ENCODE measurements at regions not wholly inside any gene's neighbourhood (a gene's known extent, or its start where the extent isn't known, plus 50 kb on each side); places are given as distances from the start of the nearest gene placed in this dataset.

DNA sequence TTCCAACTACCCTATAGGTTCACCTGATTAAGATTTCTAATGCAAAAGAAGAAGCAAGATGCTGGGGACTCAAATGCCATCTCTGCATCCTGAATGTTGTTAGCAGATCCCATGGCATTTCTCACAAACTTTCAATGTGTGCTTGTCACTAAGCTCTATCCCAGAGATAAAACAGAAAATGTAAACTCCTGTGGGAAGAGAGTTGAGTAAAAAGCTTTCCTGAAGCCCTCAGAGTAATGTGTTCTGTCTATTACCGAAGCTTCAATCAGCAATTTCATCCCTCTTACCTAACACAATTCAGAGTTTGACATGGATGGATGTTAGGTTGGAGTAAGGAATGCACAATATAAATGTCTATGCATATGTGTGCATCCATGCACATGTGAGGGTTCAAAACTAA, 829.9 kb upstream of the PRMT6 start:
- no peak for TF ChIP-seq MYC (IDR thresholded peaks at IDR 0.05; ENCODE audit: low read depth, low read length)
- TF ChIP-seq CTCF (IDR thresholded peaks at IDR 0.05; ENCODE audit: low read depth, low read length), result no peak
- TF ChIP-seq POLR2A (IDR thresholded peaks at IDR 0.05; ENCODE audit: extremely low read depth, insufficient read length), result no peak
- TF ChIP-seq, protein P1, sequence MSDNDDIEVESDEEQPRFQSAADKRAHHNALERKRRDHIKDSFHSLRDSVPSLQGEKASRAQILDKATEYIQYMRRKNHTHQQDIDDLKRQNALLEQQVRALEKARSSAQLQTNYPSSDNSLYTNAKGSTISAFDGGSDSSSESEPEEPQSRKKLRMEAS (IDR thresholded peaks at IDR 0.05; ENCODE audit: low read depth, low read length), result no peak
